Keratinocyte (primary cell): ENCODE measurements at regions not wholly inside any gene's neighbourhood (a gene's known extent, or its start where the extent isn't known, plus 50 kb on each side); places are given as distances from the start of the nearest gene placed in this dataset.

ENCODE experiments used
- CTCF ChIP-seq, 3 experiments: IDR thresholded peaks in 1 of 3; conservative IDR thresholded peaks in 1 of 3; optimal IDR thresholded peaks in 1 of 3; 2 replicates in 2 of 3; 3 replicates in 1 of 3; pipeline versions ENCODE3 to v1.5.1; 2011; ENCODE audit warnings: low read length in 3 of 3, mild to moderate bottlenecking in 3 of 3, moderate library complexity in 2 of 3, control low read depth in 1 of 3, inconsistent platforms in 1 of 3; ENCODE audit not compliant: insufficient read depth in 2 of 3; ENCODE audit errors: extremely low read depth in 1 of 3
- EZH2 ChIP-seq: IDR thresholded peaks from one replicate; pipeline ENCODE4 v1.6.1; 2012; ENCODE audit warnings: inconsistent platforms, mild to moderate bottlenecking, low read length, moderate library complexity

GRCh38 chr10:3274414-3274813 lies 101.8 kb upstream of the PITRM1 start:
- TF ChIP-seq CTCF (optimal IDR thresholded peaks at IDR 0.05 in 1 of 3, IDR thresholded peaks at IDR 0.05 in 1 of 3, conservative IDR thresholded peaks at IDR 0.05 in 1 of 3; ENCODE audit: extremely low read depth in 1 of 3, insufficient read depth in 2 of 3, low read length in 3 of 3): no peak
- no peak for TF ChIP-seq EZH2
